GM18867 (cell line): ENCODE measurements at regions not wholly inside any gene's neighbourhood (a gene's known extent, or its start where the extent isn't known, plus 50 kb on each side); places are given as distances from the start of the nearest gene placed in this dataset.

Source experiments
- ATAC-seq: cut with Tn5 transposase; IDR thresholded peaks from one replicate; pipeline ENCODE4 v1.9.1; 2021; ENCODE audit warnings: mild to moderate bottlenecking, moderate library complexity; ENCODE audit not compliant: unreplicated experiment

GRCh38 chr6:21420146-21420878 is 173.2 kb upstream of the SOX4 start:
- ATAC-seq, result no peak

GRCh38 chr6:21420926-21421325 is 172.6 kb upstream of the SOX4 start:
- ATAC-seq, result no peak

DNA sequence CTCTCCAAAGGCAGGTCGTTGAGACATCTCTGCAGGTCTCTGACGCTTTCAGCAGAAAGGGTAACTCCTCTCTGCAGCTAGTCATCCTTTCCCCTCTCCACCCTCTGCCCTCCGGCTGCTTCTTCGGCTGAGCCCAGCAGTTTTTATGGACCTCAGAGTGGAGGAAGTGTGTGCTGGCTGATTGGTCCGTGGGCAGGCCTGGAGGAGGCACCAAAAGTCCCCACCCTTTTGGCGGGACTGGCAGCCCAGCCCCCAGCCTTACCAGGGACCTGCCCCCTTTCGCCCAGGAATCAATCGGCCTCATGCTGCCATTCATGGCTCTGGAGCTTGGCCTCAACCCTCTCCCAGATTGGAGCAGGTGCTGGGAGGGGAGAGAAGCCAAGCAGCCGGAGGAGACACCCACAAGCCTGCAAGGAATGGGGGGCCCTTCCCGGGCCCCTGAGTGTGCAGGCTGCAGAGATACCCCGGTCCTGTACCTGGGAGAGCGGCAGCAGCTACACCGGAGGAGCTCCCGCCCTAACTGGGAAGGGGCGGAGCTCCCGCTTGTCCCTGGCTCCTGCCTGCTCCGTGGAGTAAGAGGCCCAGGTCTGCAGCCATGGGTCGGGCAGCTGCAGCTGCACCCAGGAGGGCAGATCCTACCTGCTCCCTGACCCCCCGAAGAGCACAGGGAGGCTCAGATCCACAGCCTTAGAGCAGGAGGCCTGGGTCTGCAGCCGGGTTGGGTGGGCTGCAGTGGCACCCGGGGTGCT is 170.3 kb upstream of the SOX4 start:
- no peak for ATAC-seq

DNA sequence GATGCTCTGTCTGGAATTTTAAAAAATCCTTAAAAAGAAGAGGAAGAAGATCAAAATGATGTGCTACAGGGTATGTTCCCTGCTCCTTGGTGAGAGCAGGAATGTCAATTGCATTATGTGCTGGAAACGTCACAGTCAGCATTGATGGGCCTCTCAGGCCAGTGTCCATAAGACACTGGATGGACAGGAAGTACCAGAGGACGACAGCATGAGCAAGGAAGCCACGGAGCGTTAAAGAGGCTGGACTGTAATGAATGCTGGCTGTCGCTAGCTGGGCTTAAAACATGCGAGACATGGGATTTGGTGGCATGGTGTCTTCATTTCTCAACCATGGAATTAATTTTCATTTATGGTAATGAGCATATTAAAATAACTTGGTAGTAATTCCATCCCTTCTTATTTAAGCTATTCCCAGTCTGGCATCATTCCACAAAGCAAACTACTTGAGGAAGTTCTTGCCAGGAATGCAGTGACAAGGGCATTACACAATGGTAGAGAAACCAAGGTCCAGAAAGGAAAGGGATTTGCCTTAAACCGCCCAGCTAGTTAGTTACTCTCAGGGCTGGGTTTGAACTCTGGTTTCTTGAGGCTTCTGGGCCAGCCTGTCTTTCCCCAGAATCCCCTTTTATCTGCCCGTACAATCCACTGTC is 166.6 kb upstream of the SOX4 start:
- no peak for ATAC-seq

GRCh38 chr6:21429291-21429690 is 164.3 kb upstream of the SOX4 start:
- ATAC-seq, result no peak

DNA sequence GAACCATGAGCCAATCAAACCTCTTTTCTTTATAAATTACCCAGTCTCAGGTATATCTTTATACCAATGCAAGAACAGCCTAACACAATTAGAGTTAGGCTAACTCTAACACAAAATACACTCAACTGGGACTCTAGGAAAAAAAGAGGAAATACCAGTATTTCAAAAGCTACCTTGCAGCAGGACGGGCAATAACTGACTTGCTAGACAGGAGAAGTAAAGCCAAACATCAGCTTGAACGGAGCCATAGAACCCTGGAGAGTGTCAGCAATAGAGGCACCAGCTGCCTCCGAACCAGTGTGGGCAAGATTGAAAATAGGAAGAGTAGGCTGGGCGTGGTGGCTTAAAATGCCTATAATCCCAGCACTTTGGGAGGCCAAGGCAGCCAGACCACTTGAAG is 162.0 kb upstream of the SOX4 start:
- ATAC-seq, result no peak

DNA sequence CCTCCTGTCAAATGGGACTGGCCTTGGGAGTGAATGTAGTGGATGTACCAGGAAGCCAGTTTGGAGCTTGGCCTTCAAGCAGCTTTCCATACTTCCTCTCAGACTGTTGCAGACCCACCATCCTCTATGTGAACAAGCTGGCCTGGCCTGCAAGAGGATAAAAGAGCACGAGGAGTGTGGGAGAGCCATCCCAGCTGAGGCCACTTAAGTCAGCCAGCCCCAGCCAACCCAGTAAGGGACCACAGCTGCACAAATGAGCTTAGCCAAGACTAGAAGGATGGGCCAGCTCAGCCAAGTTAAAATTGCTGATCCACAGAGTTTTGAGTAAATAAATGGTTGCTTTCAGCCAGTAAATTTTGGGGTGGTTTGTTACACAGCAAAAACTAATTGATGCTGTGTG is 156.9 kb upstream of the SOX4 start:
- no peak for ATAC-seq

- no peak for ATAC-seq
Measured at GRCh38 chr6:21437581-21437980, 156.0 kb upstream of the SOX4 start.

DNA sequence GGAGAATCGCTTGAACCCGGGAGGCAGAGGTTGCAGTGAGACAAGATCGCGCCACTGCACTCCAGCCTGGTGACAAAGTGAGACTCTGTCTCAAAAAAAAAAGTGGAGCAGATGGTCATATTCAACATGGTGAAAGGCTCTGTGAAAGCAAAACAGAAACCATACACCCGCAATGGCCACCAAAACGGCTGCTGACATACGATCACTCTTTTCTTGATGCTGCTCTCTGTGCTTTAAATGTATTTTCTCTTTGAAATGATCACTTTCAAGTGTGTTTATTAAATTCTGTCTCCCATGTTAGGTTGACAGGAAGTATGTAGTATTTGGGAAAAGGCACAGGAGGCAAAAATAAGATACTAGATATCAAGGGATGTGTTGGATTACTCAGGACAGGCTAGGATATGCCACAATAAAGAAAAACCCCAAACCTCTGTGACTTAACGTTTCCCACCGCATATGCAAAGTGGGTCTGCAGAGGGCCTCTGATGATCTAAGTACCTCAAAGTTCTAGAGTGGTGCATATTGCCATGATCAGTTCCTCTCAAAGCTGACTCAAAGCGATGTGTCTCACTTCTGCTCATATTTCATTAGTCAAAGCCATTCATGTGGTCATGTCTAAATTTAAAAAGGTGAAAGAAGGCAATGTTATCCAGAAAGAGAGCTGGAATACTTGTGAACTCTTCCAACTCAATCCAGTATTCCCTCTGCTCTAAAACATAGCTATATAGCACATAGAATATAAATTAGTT is 155.1 kb upstream of the SOX4 start:
- peak; percentile 97 for ATAC-seq

DNA sequence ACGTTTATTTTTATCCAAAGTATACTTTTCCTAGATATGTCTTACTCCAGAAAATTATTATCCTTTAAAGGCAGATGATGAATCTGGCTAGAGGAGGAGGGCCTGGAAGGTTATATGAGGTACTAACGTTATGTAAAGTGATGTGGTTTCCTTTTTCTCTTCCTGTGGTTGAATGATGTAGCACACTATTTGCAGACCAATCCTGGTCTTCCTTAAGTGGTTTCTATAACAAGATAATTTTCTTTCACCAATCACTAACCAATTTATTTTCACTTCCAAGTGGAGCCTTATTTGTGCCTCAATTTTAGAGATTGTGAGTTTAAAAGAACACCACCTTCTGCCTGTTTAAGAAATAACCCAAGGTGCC is 154.6 kb upstream of the SOX4 start:
- peak; percentile 41 for ATAC-seq

- no peak for ATAC-seq
Measured at GRCh38 chr6:21441386-21441785, 152.2 kb upstream of the SOX4 start.

- no peak for ATAC-seq
Measured at GRCh38 chr6:21442874-21443273, 150.7 kb upstream of the SOX4 start.

GRCh38 chr6:21444711-21445260 is 148.8 kb upstream of the SOX4 start:
- ATAC-seq, result no peak

- ATAC-seq, result no peak
Measured at GRCh38 chr6:21447987-21448386, 145.6 kb upstream of the SOX4 start.

DNA sequence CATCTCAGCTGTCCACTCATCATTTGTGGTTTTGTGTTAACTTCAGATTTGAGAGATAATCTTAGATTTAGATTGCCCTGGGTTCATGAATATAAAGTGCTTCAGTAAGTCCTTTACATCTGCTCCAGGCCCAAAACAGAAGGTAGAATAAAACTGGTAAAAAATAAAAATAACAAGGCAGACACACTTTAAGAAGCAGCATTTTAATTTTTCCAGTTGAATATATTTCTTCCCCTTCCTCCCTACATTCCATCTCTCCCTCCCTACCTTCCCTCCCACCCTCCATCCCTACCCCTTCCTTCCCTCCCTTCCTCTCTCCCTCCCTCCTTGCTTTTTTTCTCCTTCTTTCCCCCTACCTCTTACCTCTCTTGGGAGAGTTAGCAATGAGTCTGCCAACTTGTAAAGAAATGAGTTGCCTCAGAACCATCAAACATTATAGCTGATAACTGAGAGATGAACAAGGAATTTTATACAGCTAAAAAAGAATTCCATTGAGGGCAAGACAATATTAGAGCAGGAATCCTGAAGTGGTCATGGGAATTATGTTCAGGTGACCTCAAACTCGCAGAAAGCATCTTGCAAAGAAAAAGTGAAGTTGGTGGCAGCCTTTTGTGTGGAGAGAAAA is 145.0 kb upstream of the SOX4 start:
- ATAC-seq, result no peak

DNA sequence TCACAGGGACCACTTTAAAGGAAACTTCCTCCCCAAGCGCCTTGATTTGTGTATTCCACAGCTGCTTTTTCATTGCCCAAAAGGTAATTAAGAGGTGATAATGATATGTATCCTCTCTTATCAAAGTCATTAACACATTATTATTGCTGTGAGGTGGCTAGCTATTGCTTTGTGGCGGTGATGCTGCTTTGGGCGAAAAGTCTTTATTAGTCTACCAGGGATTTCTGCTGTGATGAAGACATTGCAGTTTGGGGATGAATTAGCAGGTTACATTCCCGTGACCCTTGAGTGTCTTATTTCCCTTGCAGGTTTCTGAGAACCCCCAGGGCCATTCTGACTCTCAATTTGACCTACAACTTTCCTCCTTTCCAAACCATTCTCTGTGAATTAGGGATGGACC is 143.4 kb upstream of the SOX4 start:
- no peak for ATAC-seq

GRCh38 chr6:21450628-21451027 is 142.9 kb upstream of the SOX4 start:
- no peak for ATAC-seq

DNA sequence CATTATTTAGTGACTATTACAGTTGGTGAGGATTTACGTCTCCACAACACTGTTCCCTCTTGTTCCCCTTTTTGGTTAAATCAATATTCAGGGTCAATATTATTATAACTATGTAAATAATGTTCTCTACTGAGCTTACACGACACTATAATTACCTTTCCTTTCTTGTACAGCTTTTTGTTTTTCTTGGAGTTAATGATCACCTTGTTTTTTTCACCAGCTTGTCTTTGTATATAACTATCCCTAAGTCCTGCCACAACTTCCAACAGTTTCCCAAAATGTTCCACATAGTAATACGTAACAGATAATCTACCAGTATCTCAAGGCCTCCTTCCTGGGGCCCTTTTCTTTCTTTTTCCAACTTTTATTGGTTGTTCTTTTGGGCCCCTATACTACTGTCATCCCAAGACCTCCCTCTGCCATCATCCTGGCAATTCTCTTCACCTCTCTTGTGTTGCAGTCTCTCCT is 142.0 kb upstream of the SOX4 start:
- no peak for ATAC-seq

- no peak for ATAC-seq
Measured at GRCh38 chr6:21454262-21454661, 139.3 kb upstream of the SOX4 start.

DNA sequence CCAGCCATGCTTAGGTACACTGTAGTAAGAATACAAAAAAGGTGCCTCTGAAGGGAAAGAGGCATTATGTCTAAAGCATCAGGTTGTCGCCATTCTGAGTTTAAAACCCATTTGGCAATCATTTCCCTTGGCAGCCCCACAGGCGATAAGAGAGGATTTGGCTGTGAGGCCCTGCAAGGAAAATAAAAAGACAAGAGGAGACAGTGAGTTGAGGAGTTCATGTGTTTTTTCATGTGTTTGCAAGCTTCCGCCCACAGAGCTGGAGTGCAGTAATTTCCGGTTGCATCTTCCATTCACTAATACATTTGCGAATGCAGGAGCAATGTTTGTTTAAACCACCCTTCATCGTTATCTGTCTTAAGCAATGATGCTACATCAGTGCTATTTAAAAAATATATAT is 138.5 kb upstream of the SOX4 start:
- ATAC-seq, result no peak

GRCh38 chr6:21457647-21458046 is 135.9 kb upstream of the SOX4 start:
- no peak for ATAC-seq
